SK-N-SH treated with all-trans-retinoic acid at 6 μM for 48 hours (cell line): ENCODE measurements at regions not wholly inside any gene's neighbourhood (a gene's known extent, or its start where the extent isn't known, plus 50 kb on each side); places are given as distances from the start of the nearest gene placed in this dataset.

Experiments
- ATAC-seq: fragments of 200-7000 bp; cut with Tn5 transposase; 3 replicates; pipeline ENCODE4 v1.9.1; 2020; ENCODE audit warnings: mild to moderate bottlenecking, moderate library complexity
- ARNTL ChIP-seq: fragments of 450-650 bp; formaldehyde crosslinking; IDR thresholded peaks from 2 replicates; pipeline ENCODE4 v1.5.0; 2020; ENCODE audit warnings: low read depth, mild to moderate bottlenecking, moderate library complexity, borderline replicate concordance
- BACH2 ChIP-seq: fragments of 250-450 bp; sonication (Bioruptor Pico); IDR thresholded peaks from 2 replicates; pipeline ENCODE4 v1.9.0; 2021; ENCODE audit warnings: mild to moderate bottlenecking, borderline replicate concordance
- CSDC2 ChIP-seq: fragments of 250-450 bp; sonication (Bioruptor Pico); IDR thresholded peaks from 2 replicates; pipeline ENCODE4 v1.5.0; 2020; ENCODE audit warnings: mild to moderate bottlenecking, moderate library complexity
- ESRRG ChIP-seq: fragments of 250-450 bp; sonication (Bioruptor Pico); IDR thresholded peaks from 2 replicates; pipeline ENCODE4 v1.6.1; 2021; ENCODE audit warnings: mild to moderate bottlenecking
- GLIS3 ChIP-seq: fragments of 250-450 bp; sonication (Bioruptor Pico); IDR thresholded peaks from 2 replicates; pipeline ENCODE4 v1.5.0; 2020; ENCODE audit warnings: mild to moderate bottlenecking, moderate library complexity
- ISL1 ChIP-seq: fragments of 250-450 bp; sonication (Bioruptor Pico); IDR thresholded peaks from 2 replicates; pipeline ENCODE4 v2.1.2; 2022; ENCODE audit warnings: mild to moderate bottlenecking, moderate library complexity
- OSR1 ChIP-seq: fragments of 250-450 bp; sonication (Bioruptor Pico); IDR thresholded peaks from 2 replicates; pipeline ENCODE4 v1.8.0; 2022; ENCODE audit warnings: moderate library complexity, mild to moderate bottlenecking, inconsistent platforms
- PPARA ChIP-seq: fragments of 250-450 bp; sonication (Bioruptor Pico); IDR thresholded peaks from 2 replicates; pipeline ENCODE4 v1.5.0; 2020; ENCODE audit warnings: mild to moderate bottlenecking, borderline replicate concordance
- RARB ChIP-seq: fragments of 250-450 bp; sonication (Bioruptor Pico); IDR thresholded peaks from 2 replicates; pipeline ENCODE4 v1.8.0; 2021; ENCODE audit warnings: mild to moderate bottlenecking, moderate library complexity
- SNAI2 ChIP-seq: fragments of 250-450 bp; sonication (Bioruptor Pico); IDR thresholded peaks from 2 replicates; pipeline ENCODE4 v1.5.0; 2020; ENCODE audit warnings: mild to moderate bottlenecking, moderate library complexity
- TOX ChIP-seq: fragments of 250-450 bp; sonication (Bioruptor Pico); IDR thresholded peaks from 2 replicates; pipeline ENCODE4 v1.8.0; 2021; ENCODE audit warnings: mild to moderate bottlenecking, moderate library complexity, borderline replicate concordance
- ZC3H10 ChIP-seq: fragments of 250-450 bp; sonication (Bioruptor Pico); IDR thresholded peaks from 2 replicates; pipeline ENCODE4 v1.5.1; 2021; ENCODE audit warnings: mild to moderate bottlenecking, moderate library complexity
- ZFP30 ChIP-seq: fragments of 450-650 bp; formaldehyde crosslinking; IDR thresholded peaks from 2 replicates; pipeline ENCODE4 v1.5.0; 2022; ENCODE audit warnings: mild to moderate bottlenecking, moderate library complexity
- ZNF565 ChIP-seq: fragments of 450-650 bp; formaldehyde crosslinking; conservative IDR thresholded peaks from 2 replicates; pipeline ENCODE4 v1.5.0; 2020; ENCODE audit warnings: low read depth, mild to moderate bottlenecking, moderate library complexity
- ZNF70 ChIP-seq: fragments of 450-650 bp; formaldehyde crosslinking; IDR thresholded peaks from 2 replicates; pipeline ENCODE4 v1.5.0; 2020; ENCODE audit warnings: mild to moderate bottlenecking, moderate library complexity
- ZNF8 ChIP-seq: fragments of 450-650 bp; formaldehyde crosslinking; IDR thresholded peaks from 2 replicates; pipeline ENCODE4 v1.5.0; 2020; ENCODE audit warnings: mild to moderate bottlenecking, moderate library complexity
- TF ChIP-seq, protein P1 (sequence below): fragments of 250-450 bp; sonication (Bioruptor Pico); IDR thresholded peaks from 2 replicates; pipeline ENCODE4 v1.5.1; 2020; ENCODE audit warnings: low read depth, mild to moderate bottlenecking, moderate library complexity
- TF ChIP-seq, protein P2 (sequence below): fragments of 250-450 bp; sonication (Bioruptor Pico); IDR thresholded peaks from 2 replicates; pipeline ENCODE4 v1.8.0; 2021; ENCODE audit warnings: low read depth, mild to moderate bottlenecking, moderate library complexity, borderline replicate concordance
- TF ChIP-seq, protein P3 (sequence below): fragments of 250-450 bp; sonication (Bioruptor Pico); IDR thresholded peaks from 2 replicates; pipeline ENCODE4 v1.5.1; 2021; ENCODE audit warnings: mild to moderate bottlenecking, moderate library complexity
- TF ChIP-seq, protein P4 (sequence below): fragments of 250-450 bp; sonication (Bioruptor Pico); IDR thresholded peaks from 2 replicates; pipeline ENCODE4 v1.5.0; 2020; ENCODE audit warnings: mild to moderate bottlenecking, moderate library complexity
- TF ChIP-seq, protein P5 (sequence below): fragments of 250-450 bp; sonication (Bioruptor Pico); IDR thresholded peaks from 2 replicates; pipeline ENCODE4 v1.8.0; 2020; ENCODE audit warnings: mild to moderate bottlenecking, moderate library complexity, borderline replicate concordance

DNA sequence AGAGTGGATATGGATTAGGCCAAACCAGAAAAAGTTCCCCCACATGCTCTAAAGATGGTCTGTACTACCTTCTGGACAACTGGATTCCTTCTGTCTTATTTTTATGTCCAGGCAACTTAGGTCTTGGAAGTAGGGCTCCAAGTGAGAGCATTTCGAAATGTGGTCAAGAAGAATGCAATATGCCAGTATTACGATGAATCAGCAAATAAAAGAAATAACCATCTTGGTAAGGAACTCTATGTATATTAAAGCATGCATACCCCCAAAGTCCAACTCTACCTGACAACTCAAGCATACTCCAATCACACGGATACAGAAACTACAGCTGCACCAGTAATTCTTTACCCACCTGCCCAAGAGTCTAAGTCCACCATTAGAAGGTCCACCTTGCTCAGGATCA, 234.5 kb downstream of the HNRNPD start:
- ATAC-seq = no peak

DNA sequence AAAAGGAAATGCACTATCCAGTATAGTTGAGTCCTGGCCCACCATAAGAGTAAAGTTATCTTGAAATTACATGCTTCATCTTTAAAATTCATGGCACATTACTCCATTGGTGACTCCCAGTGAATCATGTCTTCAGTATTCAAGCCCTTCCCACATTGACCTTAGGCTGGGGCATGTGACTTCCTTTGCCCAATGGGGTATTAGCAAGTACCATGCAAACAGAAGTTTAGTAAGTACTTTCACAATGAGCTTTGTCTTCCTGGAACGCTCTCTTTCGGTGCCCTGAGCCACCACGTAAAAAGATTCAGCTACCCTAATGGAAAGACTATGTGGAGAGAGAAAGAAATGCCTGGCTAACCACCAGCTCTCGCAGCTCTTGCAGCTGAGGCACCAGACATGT, 235.4 kb downstream of the HNRNPD start:
- ATAC-seq = no peak
- TF ChIP-seq ESRRG (CRISPR knock-in tag) = no peak
- TF ChIP-seq ARNTL (CRISPR knock-in tag) = no peak
- no peak for TF ChIP-seq ZC3H10 (CRISPR knock-in tag)
- TF ChIP-seq ZNF8 (CRISPR knock-in tag) = no peak
- TF ChIP-seq, protein P1, sequence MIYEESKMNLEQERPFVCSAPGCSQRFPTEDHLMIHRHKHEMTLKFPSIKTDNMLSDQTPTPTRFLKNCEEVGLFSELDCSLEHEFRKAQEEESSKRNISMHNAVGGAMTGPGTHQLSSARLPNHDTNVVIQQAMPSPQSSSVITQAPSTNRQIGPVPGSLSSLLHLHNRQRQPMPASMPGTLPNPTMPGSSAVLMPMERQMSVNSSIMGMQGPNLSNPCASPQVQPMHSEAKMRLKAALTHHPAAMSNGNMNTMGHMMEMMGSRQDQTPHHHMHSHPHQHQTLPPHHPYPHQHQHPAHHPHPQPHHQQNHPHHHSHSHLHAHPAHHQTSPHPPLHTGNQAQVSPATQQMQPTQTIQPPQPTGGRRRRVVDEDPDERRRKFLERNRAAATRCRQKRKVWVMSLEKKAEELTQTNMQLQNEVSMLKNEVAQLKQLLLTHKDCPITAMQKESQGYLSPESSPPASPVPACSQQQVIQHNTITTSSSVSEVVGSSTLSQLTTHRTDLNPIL (CRISPR knock-in tag) = no peak
- TF ChIP-seq PPARA (CRISPR knock-in tag) = no peak
- TF ChIP-seq, protein P2, sequence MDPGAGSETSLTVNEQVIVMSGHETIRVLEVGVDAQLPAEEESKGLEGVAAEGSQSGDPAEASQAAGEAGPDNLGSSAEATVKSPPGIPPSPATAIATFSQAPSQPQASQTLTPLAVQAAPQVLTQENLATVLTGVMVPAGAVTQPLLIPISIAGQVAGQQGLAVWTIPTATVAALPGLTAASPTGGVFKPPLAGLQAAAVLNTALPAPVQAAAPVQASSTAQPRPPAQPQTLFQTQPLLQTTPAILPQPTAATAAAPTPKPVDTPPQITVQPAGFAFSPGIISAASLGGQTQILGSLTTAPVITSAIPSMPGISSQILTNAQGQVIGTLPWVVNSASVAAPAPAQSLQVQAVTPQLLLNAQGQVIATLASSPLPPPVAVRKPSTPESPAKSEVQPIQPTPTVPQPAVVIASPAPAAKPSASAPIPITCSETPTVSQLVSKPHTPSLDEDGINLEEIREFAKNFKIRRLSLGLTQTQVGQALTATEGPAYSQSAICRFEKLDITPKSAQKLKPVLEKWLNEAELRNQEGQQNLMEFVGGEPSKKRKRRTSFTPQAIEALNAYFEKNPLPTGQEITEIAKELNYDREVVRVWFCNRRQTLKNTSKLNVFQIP (CRISPR knock-in tag) = no peak
- TF ChIP-seq, protein P3, sequence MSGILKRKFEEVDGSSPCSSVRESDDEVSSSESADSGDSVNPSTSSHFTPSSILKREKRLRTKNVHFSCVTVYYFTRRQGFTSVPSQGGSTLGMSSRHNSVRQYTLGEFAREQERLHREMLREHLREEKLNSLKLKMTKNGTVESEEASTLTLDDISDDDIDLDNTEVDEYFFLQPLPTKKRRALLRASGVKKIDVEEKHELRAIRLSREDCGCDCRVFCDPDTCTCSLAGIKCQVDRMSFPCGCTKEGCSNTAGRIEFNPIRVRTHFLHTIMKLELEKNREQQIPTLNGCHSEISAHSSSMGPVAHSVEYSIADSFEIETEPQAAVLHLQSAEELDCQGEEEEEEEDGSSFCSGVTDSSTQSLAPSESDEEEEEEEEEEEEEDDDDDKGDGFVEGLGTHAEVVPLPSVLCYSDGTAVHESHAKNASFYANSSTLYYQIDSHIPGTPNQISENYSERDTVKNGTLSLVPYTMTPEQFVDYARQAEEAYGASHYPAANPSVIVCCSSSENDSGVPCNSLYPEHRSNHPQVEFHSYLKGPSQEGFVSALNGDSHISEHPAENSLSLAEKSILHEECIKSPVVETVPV (CRISPR knock-in tag) = no peak
- TF ChIP-seq BACH2 = no peak
- no peak for TF ChIP-seq ZNF565 (CRISPR knock-in tag)
- no peak for TF ChIP-seq OSR1 (CRISPR knock-in tag)
- TF ChIP-seq, protein P4, sequence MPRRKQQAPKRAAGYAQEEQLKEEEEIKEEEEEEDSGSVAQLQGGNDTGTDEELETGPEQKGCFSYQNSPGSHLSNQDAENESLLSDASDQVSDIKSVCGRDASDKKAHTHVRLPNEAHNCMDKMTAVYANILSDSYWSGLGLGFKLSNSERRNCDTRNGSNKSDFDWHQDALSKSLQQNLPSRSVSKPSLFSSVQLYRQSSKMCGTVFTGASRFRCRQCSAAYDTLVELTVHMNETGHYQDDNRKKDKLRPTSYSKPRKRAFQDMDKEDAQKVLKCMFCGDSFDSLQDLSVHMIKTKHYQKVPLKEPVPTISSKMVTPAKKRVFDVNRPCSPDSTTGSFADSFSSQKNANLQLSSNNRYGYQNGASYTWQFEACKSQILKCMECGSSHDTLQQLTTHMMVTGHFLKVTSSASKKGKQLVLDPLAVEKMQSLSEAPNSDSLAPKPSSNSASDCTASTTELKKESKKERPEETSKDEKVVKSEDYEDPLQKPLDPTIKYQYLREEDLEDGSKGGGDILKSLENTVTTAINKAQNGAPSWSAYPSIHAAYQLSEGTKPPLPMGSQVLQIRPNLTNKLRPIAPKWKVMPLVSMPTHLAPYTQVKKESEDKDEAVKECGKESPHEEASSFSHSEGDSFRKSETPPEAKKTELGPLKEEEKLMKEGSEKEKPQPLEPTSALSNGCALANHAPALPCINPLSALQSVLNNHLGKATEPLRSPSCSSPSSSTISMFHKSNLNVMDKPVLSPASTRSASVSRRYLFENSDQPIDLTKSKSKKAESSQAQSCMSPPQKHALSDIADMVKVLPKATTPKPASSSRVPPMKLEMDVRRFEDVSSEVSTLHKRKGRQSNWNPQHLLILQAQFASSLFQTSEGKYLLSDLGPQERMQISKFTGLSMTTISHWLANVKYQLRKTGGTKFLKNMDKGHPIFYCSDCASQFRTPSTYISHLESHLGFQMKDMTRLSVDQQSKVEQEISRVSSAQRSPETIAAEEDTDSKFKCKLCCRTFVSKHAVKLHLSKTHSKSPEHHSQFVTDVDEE = no peak

More for the DNA sequence above, 234.5 kb downstream of the HNRNPD start:
- no peak for TF ChIP-seq ZNF565 (CRISPR knock-in tag)
- no peak for TF ChIP-seq ESRRG (CRISPR knock-in tag)
- TF ChIP-seq ZNF8 (CRISPR knock-in tag) = no peak
- TF ChIP-seq, protein P5, sequence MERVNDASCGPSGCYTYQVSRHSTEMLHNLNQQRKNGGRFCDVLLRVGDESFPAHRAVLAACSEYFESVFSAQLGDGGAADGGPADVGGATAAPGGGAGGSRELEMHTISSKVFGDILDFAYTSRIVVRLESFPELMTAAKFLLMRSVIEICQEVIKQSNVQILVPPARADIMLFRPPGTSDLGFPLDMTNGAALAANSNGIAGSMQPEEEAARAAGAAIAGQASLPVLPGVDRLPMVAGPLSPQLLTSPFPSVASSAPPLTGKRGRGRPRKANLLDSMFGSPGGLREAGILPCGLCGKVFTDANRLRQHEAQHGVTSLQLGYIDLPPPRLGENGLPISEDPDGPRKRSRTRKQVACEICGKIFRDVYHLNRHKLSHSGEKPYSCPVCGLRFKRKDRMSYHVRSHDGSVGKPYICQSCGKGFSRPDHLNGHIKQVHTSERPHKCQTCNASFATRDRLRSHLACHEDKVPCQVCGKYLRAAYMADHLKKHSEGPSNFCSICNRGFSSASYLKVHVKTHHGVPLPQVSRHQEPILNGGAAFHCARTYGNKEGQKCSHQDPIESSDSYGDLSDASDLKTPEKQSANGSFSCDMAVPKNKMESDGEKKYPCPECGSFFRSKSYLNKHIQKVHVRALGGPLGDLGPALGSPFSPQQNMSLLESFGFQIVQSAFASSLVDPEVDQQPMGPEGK (CRISPR knock-in tag) = no peak
- no peak for TF ChIP-seq ZNF70
- no peak for TF ChIP-seq BACH2
- no peak for TF ChIP-seq CSDC2 (CRISPR knock-in tag)
- TF ChIP-seq ZFP30 (CRISPR knock-in tag) = no peak
- TF ChIP-seq ZC3H10 (CRISPR knock-in tag) = no peak
- TF ChIP-seq TOX (CRISPR knock-in tag) = no peak
- no peak for TF ChIP-seq ISL1 (CRISPR knock-in tag)
- no peak for TF ChIP-seq GLIS3 (CRISPR knock-in tag)
- no peak for TF ChIP-seq RARB
- TF ChIP-seq, protein P3 (CRISPR knock-in tag) = no peak
- TF ChIP-seq, protein P4 = no peak
- TF ChIP-seq, protein P1 (CRISPR knock-in tag) = no peak
- TF ChIP-seq SNAI2 = no peak
- TF ChIP-seq PPARA (CRISPR knock-in tag) = no peak
- TF ChIP-seq OSR1 (CRISPR knock-in tag) = no peak
- TF ChIP-seq ARNTL (CRISPR knock-in tag) = no peak
